ENCODE measurements at regions not wholly inside any gene's neighbourhood (a gene's known extent, or its start where the extent isn't known, plus 50 kb on each side); places are given as distances from the start of the nearest gene placed in this dataset.
"Not testable (repeated sequence)": the region's sequence is repeated elsewhere in the genome, so short reads cannot be mapped to it uniquely, and the experiment has no call there.

DNA sequence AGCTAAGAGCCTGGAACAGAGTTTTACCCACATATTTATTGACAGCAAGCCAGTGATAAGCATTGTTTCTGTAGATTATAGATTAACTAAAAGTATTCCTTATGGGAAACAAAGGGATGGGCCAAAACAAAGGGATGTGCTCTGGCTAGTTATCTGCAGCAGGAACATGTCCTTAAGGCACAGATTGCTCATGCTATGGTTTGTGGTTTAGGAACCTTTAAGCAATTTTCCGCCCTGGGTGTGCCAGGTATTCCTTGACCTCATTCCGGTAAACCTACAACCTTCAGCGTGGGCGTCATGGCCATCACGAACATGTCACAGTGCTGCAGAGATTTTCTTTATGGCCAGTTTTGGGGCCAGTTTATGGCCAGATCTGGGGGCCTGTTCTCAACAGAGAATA, 153.4 kb upstream of the FSIP2 start:
- TF ChIP-seq, protein P1, sequence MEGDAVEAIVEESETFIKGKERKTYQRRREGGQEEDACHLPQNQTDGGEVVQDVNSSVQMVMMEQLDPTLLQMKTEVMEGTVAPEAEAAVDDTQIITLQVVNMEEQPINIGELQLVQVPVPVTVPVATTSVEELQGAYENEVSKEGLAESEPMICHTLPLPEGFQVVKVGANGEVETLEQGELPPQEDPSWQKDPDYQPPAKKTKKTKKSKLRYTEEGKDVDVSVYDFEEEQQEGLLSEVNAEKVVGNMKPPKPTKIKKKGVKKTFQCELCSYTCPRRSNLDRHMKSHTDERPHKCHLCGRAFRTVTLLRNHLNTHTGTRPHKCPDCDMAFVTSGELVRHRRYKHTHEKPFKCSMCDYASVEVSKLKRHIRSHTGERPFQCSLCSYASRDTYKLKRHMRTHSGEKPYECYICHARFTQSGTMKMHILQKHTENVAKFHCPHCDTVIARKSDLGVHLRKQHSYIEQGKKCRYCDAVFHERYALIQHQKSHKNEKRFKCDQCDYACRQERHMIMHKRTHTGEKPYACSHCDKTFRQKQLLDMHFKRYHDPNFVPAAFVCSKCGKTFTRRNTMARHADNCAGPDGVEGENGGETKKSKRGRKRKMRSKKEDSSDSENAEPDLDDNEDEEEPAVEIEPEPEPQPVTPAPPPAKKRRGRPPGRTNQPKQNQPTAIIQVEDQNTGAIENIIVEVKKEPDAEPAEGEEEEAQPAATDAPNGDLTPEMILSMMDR (IDR thresholded peaks at IDR 0.05), result not testable (repeated sequence)
- not testable (repeated sequence) for TF ChIP-seq MAZ (IDR thresholded peaks at IDR 0.05; ENCODE audit: borderline replicate concordance, low read depth, low read length); BHLHE40 (IDR thresholded peaks at IDR 0.05; ENCODE audit: low read depth, low read length)
- TF ChIP-seq, protein P2, sequence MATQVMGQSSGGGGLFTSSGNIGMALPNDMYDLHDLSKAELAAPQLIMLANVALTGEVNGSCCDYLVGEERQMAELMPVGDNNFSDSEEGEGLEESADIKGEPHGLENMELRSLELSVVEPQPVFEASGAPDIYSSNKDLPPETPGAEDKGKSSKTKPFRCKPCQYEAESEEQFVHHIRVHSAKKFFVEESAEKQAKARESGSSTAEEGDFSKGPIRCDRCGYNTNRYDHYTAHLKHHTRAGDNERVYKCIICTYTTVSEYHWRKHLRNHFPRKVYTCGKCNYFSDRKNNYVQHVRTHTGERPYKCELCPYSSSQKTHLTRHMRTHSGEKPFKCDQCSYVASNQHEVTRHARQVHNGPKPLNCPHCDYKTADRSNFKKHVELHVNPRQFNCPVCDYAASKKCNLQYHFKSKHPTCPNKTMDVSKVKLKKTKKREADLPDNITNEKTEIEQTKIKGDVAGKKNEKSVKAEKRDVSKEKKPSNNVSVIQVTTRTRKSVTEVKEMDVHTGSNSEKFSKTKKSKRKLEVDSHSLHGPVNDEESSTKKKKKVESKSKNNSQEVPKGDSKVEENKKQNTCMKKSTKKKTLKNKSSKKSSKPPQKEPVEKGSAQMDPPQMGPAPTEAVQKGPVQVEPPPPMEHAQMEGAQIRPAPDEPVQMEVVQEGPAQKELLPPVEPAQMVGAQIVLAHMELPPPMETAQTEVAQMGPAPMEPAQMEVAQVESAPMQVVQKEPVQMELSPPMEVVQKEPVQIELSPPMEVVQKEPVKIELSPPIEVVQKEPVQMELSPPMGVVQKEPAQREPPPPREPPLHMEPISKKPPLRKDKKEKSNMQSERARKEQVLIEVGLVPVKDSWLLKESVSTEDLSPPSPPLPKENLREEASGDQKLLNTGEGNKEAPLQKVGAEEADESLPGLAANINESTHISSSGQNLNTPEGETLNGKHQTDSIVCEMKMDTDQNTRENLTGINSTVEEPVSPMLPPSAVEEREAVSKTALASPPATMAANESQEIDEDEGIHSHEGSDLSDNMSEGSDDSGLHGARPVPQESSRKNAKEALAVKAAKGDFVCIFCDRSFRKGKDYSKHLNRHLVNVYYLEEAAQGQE (IDR thresholded peaks at IDR 0.05), result not testable (repeated sequence)

All from A549 (cell line).